GM18867 (cell line): ENCODE measurements at regions not wholly inside any gene's neighbourhood (a gene's known extent, or its start where the extent isn't known, plus 50 kb on each side); places are given as distances from the start of the nearest gene placed in this dataset.
"Not testable (repeated sequence)": the region's sequence is repeated elsewhere in the genome, so short reads cannot be mapped to it uniquely, and the experiment has no call there.

ENCODE experiments used
- ATAC-seq: cut with Tn5 transposase; IDR thresholded peaks from one replicate; pipeline ENCODE4 v1.9.1; 2021; ENCODE audit warnings: mild to moderate bottlenecking, moderate library complexity; ENCODE audit not compliant: unreplicated experiment

DNA sequence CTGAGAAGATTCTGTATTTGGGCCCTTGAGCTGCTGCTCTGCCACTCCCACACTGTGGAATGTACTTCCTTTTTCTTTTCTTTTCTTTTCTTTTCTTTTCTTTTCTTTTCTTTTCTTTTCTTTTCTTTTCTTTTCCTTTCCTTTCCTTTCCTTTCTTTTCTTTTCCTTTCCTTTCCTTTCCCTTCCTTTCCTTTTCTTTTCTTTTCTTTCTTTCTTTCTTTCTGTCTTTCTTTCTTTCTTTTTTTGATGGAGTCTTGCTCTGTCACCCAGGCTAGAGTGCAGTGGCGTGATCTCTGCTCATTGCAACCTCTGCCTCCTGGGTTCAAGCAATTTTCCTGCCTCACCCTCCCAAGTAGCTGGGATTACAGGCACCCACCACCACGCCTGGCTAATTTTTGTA lies 89.8 kb downstream of the DNAAF6 start:
- not testable (repeated sequence) for ATAC-seq

DNA sequence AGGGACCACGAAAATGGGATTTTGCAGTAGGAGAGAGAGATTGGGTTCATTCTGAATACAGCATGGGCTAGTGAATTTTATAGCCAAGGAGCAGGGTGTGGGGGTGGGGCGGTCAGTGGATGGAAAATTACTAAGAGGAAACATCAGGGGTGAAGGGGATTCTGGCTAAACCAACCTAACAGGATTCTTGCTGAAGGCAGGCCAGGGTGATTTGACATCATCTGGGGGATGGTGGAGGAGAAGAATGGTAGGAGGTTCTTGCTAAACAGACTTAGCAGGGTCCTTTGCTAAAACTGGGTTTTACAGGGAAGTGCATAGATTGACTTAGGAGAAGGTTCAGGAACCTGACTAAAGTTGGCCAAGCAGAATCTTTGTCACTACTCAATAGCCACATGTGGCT lies 91.9 kb downstream of the DNAAF6 start:
- no peak for ATAC-seq

DNA sequence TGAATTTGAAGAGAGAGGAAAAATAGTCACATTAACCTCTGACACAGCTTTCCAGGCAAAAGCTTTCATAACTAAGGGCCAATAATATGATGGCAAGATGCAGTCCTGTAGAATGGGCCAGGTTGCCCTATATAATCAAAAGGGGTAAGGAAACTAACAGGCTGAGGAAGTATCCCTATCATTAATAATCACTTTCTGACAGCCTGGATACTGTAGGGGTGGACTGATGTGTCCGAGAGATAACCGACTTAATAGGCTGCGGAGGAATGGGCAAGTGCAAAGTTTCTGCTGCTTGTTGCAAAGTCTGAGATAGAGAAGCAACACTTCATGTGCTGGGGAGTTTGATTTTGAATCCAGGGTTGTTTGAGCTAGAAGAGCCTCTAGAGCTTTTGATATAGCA lies 94.8 kb downstream of the DNAAF6 start:
- no peak for ATAC-seq

DNA sequence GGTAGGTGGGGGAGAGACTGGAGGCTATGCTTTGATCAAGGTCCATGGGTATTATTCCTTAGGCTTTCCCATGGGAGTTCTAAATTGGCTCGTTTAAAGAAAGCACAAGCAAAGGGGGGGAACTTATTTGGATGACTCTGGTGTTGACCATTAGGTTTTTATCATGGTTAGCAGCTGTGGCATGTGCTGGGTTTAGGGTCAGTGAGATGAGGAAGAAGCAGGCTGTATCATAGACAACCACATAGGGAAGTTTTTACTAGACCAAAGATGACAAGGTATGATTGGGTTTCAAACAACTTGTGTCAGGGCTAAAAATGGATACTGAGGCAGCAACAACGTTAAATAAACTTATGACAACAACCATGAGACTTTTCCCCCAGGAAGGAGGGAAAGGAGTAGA lies 97.7 kb downstream of the DNAAF6 start:
- ATAC-seq: no peak

DNA sequence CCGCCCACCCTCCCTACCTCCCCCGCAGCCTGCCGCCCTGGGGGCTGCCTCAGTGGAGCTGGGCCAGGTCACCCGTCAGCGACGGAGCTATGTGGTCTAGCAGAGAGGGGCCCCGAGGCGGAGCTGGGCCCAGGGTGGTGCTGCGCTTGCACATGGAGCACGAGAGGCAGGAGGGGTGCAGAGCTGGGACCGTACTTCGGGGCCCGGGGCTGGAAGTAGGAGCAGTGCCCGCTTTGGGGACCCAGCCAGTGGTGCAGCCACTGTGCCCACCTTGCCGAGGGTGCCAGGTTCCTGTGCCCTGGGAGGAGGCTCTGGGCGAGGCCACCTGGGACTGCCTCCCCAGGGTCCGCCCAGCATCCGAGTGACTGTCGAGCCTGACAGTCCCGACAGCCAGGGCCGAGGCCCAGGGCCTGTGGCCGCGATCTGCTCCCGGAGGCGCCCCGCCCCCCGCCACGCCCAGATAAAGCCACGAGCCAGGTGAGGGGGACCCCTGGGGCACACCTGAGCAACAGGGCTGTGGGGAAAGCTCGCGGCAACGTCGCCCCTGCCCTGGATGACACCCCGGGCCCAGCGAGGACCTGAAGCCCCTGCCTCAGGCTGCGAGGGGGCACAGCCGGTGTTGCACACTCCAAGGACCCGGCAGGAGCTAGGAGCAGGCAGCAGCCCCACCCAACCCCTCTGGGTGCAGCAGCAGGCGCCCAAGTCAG lies 117.5 kb downstream of the DNAAF6 start:
- ATAC-seq: no peak

DNA sequence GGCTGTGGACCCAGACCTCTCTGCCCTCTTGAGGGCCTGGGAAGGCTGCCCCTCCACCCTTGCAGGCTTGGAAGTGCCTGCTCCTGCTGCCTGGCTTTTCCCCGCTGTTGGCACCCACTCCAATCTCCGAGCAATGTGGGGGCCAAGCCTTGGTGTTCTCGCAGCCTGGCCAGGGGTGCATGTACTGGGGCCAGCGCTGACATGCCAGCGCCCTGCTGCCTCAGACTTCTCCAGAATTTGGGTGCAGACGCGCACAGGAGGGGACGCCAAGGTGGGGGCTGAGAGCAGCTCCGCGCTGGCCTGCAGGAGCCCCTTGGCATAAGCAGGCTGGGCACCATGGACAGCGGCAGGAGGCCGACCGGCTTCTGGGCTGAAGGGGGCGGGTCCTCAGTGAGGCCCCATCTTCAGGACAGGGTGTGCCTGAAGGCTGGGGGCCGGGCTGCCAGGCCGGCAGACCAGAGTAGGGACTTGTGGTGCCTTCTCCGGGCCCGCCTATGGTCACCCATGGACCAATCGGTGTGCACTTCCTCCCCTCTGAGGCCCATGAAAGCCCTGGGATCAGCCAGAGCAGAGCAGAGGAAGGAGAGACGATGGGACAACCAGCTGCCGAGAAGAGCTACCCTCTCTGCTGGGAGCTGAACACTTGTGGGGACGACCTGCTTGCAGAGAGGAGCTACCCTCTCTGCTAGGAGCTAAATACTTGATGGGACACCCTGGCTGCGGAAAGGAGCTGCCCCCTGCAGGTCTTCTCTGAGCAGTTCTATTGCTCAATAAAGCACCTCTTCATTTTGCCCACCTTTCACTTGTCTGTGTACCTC lies 118.3 kb downstream of the DNAAF6 start:
- ATAC-seq: no peak

DNA sequence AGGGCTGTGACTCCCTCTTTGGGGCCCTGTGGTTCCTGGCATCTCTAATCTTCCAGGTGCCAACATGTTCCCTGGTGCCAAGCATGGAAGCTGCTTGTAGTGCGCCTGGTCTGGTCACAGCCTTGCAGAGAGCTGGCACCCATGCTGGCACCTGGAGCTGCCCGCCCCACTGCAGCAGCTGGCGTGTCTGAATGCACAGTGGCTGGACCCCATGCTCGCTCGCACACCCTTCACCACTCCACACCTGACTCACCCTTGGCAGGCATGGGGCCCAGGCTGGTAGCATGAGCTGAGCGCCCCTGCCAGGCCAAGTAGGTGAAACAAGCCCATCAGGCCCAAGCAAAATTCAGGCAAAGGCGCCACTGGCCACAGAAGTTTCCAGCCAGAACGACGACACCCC lies 119.1 kb downstream of the DNAAF6 start:
- no peak for ATAC-seq

DNA sequence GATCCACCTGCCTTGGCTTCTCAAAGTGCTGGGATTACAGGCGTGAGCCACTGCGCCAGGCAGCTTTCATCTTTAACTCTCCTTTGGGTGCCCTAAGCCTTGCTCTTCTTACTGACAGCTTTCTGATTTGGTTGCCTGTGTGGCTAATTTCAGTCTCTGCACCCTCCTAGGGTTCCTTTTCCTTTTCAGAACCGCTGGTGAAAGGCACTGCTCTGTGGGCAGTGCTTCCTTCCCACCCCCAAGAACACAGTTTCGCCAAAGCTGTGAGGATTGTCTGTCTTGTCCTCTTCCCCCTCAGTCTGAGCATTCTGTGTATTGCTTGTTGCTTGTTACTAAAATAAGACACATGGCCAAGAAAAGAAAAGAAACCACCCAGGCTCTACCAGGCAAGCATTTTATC lies 101.4 kb upstream of the FRMPD3 start:
- no peak for ATAC-seq

DNA sequence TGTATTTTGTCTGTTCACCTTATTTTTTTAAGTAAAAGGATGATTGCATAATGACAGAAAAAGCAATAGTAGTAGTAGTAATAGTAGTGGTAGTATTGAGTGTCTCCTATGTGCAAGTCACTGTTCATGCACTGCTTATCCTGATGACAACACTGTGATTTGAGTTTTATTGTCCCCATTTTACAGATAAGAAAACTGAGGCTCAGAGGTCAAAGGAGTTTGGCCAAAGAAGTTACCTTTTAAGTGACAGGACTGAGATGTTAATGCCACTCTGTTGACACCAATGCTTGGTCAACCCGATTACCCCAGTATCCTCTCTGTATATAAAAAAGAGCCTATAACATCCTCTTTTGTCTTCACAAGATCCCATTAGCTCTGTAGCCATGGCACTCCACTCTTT lies 100.5 kb upstream of the FRMPD3 start:
- no peak for ATAC-seq

DNA sequence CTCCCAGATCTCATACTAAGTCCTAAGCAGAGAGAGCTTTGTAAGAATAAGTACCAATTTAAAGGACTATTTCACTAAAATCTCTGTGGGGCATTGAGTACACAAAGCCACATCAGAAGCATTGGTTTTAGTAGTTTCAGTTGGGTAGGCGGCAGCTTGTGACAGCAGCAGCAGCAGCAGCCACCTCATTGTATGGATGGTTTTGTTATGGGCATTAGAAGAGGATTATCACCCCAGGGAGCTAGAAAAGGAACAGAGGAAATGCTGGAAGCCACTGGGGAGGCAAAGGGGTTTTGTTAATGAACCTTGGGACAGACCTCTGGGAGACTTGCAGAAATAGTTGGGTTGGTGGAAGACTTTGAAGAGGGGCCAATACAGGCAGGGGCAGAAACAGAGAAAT lies 93.9 kb upstream of the FRMPD3 start:
- ATAC-seq: no peak

DNA sequence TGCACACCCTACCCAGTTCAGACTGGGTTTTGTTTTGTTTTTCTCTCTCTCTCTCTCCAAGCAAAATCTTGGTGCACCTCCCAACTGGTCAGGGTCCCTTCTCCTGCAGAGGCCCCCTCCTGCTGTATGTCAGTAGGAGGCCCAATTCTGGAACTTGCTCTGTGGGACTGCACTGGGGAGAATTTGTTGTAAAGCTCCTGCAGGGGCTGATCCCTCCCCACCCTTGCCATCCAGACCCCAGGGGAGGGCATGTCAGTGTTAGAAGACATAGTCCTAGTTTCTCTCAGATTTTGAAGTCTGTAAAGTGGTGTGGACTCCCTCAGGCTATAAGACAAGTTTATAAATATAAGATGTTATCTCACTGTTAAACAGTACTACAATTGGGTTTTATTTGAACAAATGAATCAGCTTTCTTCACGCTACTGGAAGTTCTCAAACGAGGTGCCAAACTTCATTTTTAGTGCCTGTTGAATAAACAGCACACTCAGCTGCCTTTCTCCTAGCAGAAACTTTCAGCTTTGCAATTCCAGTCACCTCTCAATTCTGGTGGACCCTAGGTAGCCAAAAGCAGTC lies 88.6 kb upstream of the FRMPD3 start:
- no peak for ATAC-seq

DNA sequence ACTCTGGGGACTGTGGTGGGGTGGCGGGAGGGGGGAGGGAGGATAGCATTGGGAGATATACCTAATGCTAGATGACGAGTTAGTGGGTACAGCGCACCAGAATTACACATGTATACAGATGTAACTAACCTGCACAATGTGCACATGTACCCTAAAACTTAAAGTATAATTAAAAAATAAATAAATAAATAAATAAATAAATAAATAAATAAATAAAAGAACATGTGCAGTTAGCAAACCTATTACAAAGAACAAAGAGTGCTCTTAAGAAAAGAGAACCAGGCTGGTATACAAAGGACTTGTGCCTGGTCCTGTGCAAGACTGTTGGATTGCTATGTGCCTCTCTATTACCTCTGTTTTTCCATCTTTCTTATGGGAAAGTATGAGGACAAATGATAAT lies 79.3 kb upstream of the FRMPD3 start:
- not testable (repeated sequence) for ATAC-seq

DNA sequence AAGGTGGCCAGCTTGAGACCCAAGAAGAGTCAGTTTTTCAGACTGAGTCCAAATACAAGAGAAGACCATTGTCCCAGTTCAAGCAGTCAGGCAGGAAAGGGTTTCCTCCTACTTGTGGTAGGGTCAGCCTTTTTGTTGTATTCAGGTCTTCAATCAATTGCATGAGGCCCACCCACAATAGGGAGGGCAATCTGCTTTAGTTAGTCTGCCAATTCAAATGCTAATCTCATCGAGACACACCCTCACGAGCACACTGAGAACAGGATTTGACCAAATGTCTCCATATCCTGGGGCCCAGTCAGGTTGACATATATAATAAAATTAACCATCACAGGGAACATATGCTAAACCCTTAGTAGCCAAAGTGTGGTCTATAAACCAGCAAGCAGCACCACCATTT lies 75.3 kb upstream of the FRMPD3 start:
- no peak for ATAC-seq

DNA sequence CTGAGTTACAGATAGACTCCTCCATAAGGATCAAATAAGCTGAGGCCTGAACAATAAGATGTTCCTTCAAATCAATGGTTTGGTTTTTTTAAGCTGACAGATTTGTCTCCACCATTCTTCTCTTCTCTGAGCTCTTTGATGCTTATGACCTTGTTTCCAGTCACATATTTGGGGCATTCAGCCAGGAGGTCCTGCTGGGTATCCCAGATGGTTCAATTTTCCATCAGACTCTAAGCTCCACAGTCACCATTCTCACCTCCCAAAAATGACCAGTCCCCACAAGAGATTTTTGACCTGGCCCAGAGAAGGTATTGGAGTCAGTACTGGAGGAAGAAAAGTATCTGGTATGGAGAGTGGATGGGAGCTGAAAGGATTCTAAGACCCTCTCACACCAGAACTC lies 74.6 kb upstream of the FRMPD3 start:
- no peak for ATAC-seq

DNA sequence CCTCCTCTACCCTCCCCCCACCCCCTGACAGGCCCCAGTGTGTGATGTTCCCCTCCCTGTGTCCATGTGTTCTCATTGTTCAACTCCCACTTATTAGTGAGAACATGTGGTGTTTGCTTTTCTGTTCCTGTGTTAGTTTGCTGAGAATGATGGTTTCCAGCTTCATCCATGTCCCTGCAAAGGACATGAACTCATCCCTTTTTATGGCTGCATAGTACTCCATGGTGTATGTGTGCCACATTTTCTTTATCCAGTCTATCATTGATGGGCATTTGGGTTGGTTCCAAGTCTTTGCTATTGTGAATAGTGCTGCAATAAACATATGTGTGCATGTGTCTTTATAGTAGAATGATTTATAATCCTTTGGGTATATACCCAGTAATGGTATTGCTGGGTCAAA lies 73.3 kb upstream of the FRMPD3 start:
- ATAC-seq: not testable (repeated sequence)

DNA sequence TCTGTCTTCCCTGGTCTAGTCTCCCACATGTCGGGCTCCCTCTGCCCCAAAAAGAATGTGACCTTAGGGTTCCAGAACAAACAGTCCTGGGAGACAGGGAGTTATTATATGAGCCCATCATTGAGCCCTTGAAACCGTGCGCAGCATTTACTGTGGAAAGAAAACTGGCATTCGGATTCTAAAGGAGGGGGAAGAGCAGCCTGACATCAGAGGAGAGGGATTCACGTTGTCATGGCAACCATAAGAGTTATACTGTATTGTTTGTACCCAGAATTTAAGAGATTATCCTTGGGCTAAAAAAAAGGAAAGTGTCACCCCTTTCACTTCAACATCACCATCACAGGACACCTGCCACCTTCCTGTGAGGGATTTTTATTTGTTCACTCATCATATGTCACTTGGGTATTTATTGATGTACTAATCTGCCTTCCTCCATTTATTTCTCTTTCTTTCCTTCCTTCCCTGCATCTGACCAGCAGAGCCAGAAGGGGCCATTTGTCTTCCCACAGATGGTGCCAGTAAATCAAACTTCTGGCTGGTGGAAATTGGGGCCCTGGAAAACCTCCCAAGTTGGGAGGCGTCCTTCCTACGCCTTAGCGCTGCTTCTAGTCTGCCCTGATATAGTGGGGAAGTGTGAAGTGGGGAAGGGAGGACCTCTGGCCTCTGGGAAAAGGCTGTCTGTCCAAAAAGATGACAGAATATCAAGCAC lies 64.9 kb upstream of the FRMPD3 start:
- ATAC-seq: no peak

DNA sequence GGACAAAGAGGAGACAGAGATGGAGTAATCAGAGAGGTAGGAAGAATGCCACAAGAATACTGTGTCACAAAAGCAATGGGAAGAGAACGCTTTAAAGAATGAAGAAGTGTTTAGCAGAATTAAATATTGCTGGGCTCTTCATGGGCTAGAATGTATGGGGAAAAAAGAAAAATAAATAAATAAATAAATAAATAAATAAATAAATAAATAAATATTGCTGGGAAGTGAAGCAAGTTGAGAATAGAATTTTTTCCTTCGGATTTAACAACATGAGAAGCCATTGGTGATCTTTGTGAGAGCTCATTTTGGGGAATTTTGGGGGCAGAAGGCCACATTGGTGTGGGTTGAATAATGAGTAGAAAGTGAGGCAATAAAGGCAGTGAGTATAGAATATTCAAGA lies 59.7 kb upstream of the FRMPD3 start:
- no peak for ATAC-seq

DNA sequence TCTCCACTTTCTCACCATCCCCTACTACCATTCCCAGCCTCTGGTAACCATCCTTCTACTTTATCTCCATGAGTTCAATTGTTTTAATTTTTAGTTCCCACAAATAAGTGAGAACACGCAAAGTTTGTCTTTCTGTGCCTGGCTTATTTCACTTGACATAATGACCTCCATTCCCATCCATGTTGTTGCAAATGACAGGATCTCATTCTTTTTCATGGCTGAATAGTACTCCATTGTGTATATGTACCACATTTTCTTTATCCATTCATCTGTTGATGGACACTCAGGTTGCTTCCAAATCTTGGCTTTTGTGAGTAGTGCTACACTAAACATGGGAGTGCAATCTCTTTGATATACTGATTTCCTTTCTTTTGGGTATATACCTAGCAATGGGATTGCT lies 55.8 kb upstream of the FRMPD3 start:
- not testable (repeated sequence) for ATAC-seq

DNA sequence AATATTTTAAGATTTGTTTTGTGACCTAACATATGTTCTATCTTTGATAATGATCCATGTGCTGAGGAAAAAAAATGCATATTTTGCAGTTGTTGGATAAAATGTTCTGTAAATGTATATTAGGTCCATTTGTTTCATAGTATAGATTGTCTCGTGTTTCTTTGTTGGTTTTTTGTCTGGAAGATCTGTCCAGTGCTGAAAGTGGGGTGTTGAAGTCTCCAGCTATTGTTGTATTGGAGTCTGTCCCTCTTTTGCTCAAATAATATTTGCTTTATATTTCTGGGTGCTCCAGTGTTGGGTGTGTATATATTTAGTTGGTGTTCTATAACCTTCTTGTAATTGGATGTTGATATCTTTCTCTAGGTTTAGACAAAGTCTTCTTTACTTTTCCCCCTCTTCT lies 53.2 kb upstream of the FRMPD3 start:
- no peak for ATAC-seq

DNA sequence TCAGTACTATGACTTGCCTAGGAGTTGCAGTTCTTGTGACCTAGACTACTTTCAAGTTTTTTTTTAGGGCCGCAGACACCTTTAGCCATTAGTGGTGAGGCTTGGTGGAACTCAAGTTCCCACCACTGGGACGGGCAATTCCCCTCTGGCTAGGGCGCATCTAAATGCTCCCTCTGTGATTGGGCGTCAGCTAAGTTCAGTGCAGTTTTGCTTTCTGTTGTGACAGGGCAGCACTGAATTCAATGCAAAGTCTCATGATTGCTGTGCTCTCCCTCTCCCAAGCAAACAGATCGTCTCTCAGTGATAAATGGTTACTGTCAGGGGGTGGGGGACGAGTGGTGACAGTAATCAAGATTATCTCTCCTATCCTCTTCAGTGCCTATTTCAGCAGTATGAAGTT lies 52.7 kb upstream of the FRMPD3 start:
- no peak for ATAC-seq

DNA sequence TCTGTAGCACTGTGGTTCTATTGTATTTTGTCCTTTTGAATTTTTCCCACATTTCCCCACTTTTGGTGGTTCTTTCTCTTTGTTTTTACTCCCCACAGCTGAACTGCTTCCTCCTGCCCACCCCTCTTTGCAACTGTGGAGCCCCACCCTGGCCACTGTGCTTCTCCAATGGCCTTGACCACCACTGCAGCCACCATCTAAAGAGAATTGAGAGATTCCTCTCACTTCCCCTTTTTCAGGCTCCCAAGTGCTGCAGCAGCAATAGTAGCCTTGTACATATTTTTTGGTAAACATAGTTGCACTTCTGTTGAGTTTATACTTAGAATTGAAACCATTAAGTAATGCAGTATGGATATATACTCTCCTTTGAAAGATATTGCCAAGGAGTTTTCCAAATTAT lies 51.3 kb upstream of the FRMPD3 start:
- ATAC-seq: peak; percentile 80
